K562 (cell line): ENCODE measurements at regions not wholly inside any gene's neighbourhood (a gene's known extent, or its start where the extent isn't known, plus 50 kb on each side); places are given as distances from the start of the nearest gene placed in this dataset.

Source experiments
- DDX20 ChIP-seq: fragments of 450-650 bp; IDR thresholded peaks from 2 replicates; pipeline ENCODE4 v1.6.1; 2016; ENCODE audit warnings: missing genetic modification characterization, low read depth, mild to moderate bottlenecking, missing compliant biosample characterization, moderate library complexity
- GABPA ChIP-seq: fragments of 200-800 bp; sonication (Bioruptor generic); conservative IDR thresholded peaks from 2 replicates; pipeline ENCODE4 v1.6.1; 2016; ENCODE audit warnings: low read depth, missing genetic modification characterization, missing compliant biosample characterization
- JUND ChIP-seq, 2 experiments: IDR thresholded peaks; 2 replicates in 1 of 2; 3 replicates in 1 of 2; pipeline ENCODE4 v1.6.1; 2011; ENCODE audit warnings: borderline replicate concordance in 2 of 2, low read depth in 2 of 2, low read length in 2 of 2, improper control_type of control experiment in 1 of 2, missing biosample characterization in 1 of 2, missing genetic modification characterization in 1 of 2, missing genetic modification reagents in 1 of 2
- POLR2H ChIP-seq: IDR thresholded peaks from 2 replicates; pipeline ENCODE4 v1.6.1; 2016; ENCODE audit warnings: missing genetic modification characterization, low read depth, mild to moderate bottlenecking, control low read depth, missing compliant biosample characterization, moderate library complexity
- PPARD ChIP-seq: fragments of 250-450 bp; sonication (Bioruptor Pico); IDR thresholded peaks from 2 replicates; pipeline ENCODE4 v1.8.0; 2022; ENCODE audit warnings: inconsistent platforms, mild to moderate bottlenecking, moderate library complexity
- TSHZ1 ChIP-seq: fragments of 250-450 bp; sonication (Bioruptor Pico); IDR thresholded peaks from 2 replicates; pipeline ENCODE4 v1.4.0; 2020; ENCODE audit warnings: mild to moderate bottlenecking, moderate library complexity
- ZNF263 ChIP-seq: sonication (generic); formaldehyde crosslinking; IDR thresholded peaks from 2 replicates; pipeline ENCODE4 v1.8.0; 2022; ENCODE audit warnings: mild to moderate bottlenecking, missing genetic modification reagents, borderline replicate concordance
- ZSCAN32 ChIP-seq: fragments of 450-650 bp; formaldehyde crosslinking; IDR thresholded peaks from 2 replicates; pipeline ENCODE4 v1.4.0; 2020; ENCODE audit warnings: mild to moderate bottlenecking, moderate library complexity
- TF ChIP-seq, protein P1 (sequence below): fragments of 250-450 bp; sonication (Bioruptor Pico); IDR thresholded peaks from 2 replicates; pipeline ENCODE4 v1.4.0; 2020
- TF ChIP-seq, protein P2 (sequence below): sonication (generic); formaldehyde crosslinking; IDR thresholded peaks from 2 replicates; pipeline ENCODE4 v1.8.1; 2023; ENCODE audit warnings: mild to moderate bottlenecking, missing genetic modification reagents
- TF ChIP-seq, protein P3 (sequence below): sonication (generic); formaldehyde crosslinking; IDR thresholded peaks from 2 replicates; pipeline ENCODE4 v1.8.0; 2022; ENCODE audit warnings: missing genetic modification reagents, mild to moderate bottlenecking, borderline replicate concordance

DNA sequence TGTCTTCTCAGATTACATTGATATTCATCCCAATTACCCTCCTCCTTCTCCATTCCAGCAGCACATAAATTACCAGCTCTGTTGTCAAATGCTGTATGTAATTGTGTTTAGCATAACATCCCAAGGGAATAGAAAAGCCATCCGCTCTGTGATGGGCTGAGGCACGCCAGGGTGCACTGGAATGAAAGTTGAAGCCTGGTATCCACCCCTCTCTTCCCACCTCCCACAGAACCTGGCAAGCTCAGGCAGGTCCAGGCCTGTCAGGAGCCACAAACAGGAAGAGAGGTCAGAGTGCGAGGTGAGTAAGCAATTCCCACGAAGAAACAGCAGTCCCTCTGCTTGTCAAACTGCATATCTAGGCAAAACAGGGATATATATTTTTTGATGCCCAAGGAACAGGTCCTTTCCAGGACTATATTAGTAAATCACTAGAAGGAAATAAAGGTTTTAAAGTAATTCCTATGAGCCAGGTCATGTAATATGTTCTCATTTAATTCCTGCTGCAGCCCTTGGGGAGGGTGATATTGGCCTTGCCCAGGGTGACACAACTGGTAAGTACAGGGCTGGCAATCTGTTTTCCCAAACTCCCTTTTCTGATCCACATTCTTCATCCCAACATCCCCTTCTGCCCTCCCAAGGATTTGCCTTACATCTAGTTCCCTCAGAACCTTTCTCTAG is 155.6 kb upstream of the GHITM start (continued):
- TF ChIP-seq, protein P1, sequence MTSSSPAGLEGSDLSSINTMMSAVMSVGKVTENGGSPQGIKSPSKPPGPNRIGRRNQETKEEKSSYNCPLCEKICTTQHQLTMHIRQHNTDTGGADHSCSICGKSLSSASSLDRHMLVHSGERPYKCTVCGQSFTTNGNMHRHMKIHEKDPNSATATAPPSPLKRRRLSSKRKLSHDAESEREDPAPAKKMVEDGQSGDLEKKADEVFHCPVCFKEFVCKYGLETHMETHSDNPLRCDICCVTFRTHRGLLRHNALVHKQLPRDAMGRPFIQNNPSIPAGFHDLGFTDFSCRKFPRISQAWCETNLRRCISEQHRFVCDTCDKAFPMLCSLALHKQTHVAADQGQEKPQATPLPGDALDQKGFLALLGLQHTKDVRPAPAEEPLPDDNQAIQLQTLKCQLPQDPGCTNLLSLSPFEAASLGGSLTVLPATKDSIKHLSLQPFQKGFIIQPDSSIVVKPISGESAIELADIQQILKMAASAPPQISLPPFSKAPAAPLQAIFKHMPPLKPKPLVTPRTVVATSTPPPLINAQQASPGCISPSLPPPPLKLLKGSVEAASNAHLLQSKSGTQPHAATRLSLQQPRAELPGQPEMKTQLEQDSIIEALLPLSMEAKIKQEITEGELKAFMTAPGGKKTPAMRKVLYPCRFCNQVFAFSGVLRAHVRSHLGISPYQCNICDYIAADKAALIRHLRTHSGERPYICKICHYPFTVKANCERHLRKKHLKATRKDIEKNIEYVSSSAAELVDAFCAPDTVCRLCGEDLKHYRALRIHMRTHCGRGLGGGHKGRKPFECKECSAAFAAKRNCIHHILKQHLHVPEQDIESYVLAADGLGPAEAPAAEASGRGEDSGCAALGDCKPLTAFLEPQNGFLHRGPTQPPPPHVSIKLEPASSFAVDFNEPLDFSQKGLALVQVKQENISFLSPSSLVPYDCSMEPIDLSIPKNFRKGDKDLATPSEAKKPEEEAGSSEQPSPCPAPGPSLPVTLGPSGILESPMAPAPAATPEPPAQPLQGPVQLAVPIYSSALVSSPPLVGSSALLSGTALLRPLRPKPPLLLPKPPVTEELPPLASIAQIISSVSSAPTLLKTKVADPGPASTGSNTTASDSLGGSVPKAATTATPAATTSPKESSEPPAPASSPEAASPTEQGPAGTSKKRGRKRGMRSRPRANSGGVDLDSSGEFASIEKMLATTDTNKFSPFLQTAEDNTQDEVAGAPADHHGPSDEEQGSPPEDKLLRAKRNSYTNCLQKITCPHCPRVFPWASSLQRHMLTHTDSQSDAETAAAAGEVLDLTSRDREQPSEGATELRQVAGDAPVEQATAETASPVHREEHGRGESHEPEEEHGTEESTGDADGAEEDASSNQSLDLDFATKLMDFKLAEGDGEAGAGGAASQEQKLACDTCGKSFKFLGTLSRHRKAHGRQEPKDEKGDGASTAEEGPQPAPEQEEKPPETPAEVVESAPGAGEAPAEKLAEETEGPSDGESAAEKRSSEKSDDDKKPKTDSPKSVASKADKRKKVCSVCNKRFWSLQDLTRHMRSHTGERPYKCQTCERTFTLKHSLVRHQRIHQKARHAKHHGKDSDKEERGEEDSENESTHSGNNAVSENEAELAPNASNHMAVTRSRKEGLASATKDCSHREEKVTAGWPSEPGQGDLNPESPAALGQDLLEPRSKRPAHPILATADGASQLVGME (CRISPR knock-in tag): no peak
- TF ChIP-seq, protein P2, sequence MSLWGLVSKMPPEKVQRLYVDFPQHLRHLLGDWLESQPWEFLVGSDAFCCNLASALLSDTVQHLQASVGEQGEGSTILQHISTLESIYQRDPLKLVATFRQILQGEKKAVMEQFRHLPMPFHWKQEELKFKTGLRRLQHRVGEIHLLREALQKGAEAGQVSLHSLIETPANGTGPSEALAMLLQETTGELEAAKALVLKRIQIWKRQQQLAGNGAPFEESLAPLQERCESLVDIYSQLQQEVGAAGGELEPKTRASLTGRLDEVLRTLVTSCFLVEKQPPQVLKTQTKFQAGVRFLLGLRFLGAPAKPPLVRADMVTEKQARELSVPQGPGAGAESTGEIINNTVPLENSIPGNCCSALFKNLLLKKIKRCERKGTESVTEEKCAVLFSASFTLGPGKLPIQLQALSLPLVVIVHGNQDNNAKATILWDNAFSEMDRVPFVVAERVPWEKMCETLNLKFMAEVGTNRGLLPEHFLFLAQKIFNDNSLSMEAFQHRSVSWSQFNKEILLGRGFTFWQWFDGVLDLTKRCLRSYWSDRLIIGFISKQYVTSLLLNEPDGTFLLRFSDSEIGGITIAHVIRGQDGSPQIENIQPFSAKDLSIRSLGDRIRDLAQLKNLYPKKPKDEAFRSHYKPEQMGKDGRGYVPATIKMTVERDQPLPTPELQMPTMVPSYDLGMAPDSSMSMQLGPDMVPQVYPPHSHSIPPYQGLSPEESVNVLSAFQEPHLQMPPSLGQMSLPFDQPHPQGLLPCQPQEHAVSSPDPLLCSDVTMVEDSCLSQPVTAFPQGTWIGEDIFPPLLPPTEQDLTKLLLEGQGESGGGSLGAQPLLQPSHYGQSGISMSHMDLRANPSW (CRISPR knock-in tag): no peak
- peak; percentile 50; the same call in 1 of the 2 replicates for TF ChIP-seq GABPA
- TF ChIP-seq ZSCAN32: no peak
- no peak for TF ChIP-seq POLR2H (tag)
- no peak for TF ChIP-seq ZNF263 (CRISPR knock-in tag)
- TF ChIP-seq, protein P3, sequence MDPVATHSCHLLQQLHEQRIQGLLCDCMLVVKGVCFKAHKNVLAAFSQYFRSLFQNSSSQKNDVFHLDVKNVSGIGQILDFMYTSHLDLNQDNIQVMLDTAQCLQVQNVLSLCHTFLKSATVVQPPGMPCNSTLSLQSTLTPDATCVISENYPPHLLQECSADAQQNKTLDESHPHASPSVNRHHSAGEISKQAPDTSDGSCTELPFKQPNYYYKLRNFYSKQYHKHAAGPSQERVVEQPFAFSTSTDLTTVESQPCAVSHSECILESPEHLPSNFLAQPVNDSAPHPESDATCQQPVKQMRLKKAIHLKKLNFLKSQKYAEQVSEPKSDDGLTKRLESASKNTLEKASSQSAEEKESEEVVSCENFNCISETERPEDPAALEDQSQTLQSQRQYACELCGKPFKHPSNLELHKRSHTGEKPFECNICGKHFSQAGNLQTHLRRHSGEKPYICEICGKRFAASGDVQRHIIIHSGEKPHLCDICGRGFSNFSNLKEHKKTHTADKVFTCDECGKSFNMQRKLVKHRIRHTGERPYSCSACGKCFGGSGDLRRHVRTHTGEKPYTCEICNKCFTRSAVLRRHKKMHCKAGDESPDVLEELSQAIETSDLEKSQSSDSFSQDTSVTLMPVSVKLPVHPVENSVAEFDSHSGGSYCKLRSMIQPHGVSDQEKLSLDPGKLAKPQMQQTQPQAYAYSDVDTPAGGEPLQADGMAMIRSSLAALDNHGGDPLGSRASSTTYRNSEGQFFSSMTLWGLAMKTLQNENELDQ (CRISPR knock-in tag): no peak
- no peak for TF ChIP-seq PPARD
- peak; percentile 16; the same call in 1 of the 2 replicates for TF ChIP-seq JUND (IDR thresholded peaks at IDR 0.05; ENCODE audit: borderline replicate concordance, low read depth, low read length)
- TF ChIP-seq JUND (tag; IDR thresholded peaks at IDR 0.05; ENCODE audit: borderline replicate concordance, low read depth, low read length): no peak
- TF ChIP-seq DDX20 (tag): no peak
- TF ChIP-seq TSHZ1 (CRISPR knock-in tag): no peak
